Activated T-helper 2 cell treated with anti-CD3 and anti-CD28 coated beads, Interferon-gamma antibody, Interleukin-2, Interleukin-4, amounts not matched to agents 10 μg/mL and 5 μg/mL and 100 μg/mL, durations not matched to agents 14 hours and 24 hours and 36 hours (primary cell): ENCODE measurements at regions not wholly inside any gene's neighbourhood (a gene's known extent, or its start where the extent isn't known, plus 50 kb on each side); places are given as distances from the start of the nearest gene placed in this dataset.

Experiments used
- DNase-seq: peaks from one replicate; pipeline ENCODE4 v3.0.0; 2021; ENCODE audit warnings: low spot score
- H3K27ac Mint-ChIP-seq: one replicate; pipeline ENCODE4 v1.8.0; 2021; ENCODE audit warnings: mixed read lengths
- H3K27me3 Mint-ChIP-seq: one replicate; pipeline ENCODE4 v1.8.0; 2021; ENCODE audit warnings: low read depth, mixed read lengths
- H3K36me3 Mint-ChIP-seq: one replicate; pipeline ENCODE4 v1.8.0; 2021; ENCODE audit warnings: low read depth, mixed read lengths
- H3K4me1 Mint-ChIP-seq: one replicate; pipeline ENCODE4 v1.8.0; 2021; ENCODE audit warnings: low read depth, mixed read lengths
- H3K4me3 Mint-ChIP-seq: one replicate; pipeline ENCODE4 v1.8.0; 2021; ENCODE audit warnings: low read depth, mild to moderate bottlenecking, moderate library complexity, mixed read lengths
- H3K9me3 Mint-ChIP-seq: one replicate; pipeline ENCODE4 v1.8.0; 2021; ENCODE audit warnings: mixed read lengths
- intact Hi-C: fragments of 100-400 bp; cut with micrococcal nuclease; formaldehyde crosslinking; loops from one replicate; pipeline ENCODE4 v1.15.1; 2023

GRCh38 chr3:43795491-43795890 lies 104.8 kb downstream of the ABHD5 start:
- intact Hi-C loops: no loop called here
- H3K36me3 Mint-ChIP-seq: no peaks in the 10 kb centered on the region
- peaks cover 4% of the 10 kb centered on the region for H3K9me3 Mint-ChIP-seq
- H3K27me3 Mint-ChIP-seq: no peaks in the 10 kb centered on the region
- no peak overlapping the region for H3K27ac Mint-ChIP-seq
- H3K4me3 Mint-ChIP-seq: no peak overlapping the region
- no peaks in the 10 kb centered on the region for H3K4me1 Mint-ChIP-seq
- DNase-seq: no peak

- Mint-ChIP-seq H3K27ac (no peak overlapping the region), H3K27me3 (no peaks in the 10 kb centered on the region), H3K4me1 (no peaks in the 10 kb centered on the region), H3K9me3 (peaks cover 5% of the 10 kb centered on the region), H3K4me3 (no peak overlapping the region), H3K36me3 (no peaks in the 10 kb centered on the region)
- no peak for DNase-seq
- intact Hi-C loops: no loop called here
Observed at GRCh38 chr3:43796041-43796596, 105.4 kb downstream of the ABHD5 start.

- Mint-ChIP-seq H3K4me1 (no peaks in the 10 kb centered on the region), H3K4me3 (no peak overlapping the region), H3K9me3 (peaks cover 5% of the 10 kb centered on the region), H3K36me3 (no peaks in the 10 kb centered on the region), H3K27me3 (no peaks in the 10 kb centered on the region), H3K27ac (no peak overlapping the region)
- no peak for DNase-seq
- intact Hi-C loops: no loop called here
Observed at GRCh38 chr3:43797794-43798193, 107.1 kb downstream of the ABHD5 start.

GRCh38 chr3:43810797-43811196 lies 120.1 kb downstream of the ABHD5 start:
- H3K36me3 Mint-ChIP-seq: no peaks in the 10 kb centered on the region
- H3K27me3 Mint-ChIP-seq: peaks cover 6% of the 10 kb centered on the region
- DNase-seq: no peak
- no peaks in the 10 kb centered on the region for H3K4me1 Mint-ChIP-seq
- intact Hi-C loops: no loop called here
- H3K9me3 Mint-ChIP-seq: no peaks in the 10 kb centered on the region
- H3K4me3 Mint-ChIP-seq: no peak overlapping the region
- H3K27ac Mint-ChIP-seq: no peak overlapping the region

- no peak for DNase-seq
- intact Hi-C loops: no loop called here
- Mint-ChIP-seq H3K27me3 (peaks cover 3% of the 10 kb centered on the region), H3K4me3 (no peak overlapping the region), H3K4me1 (no peaks in the 10 kb centered on the region), H3K9me3 (no peaks in the 10 kb centered on the region), H3K36me3 (no peaks in the 10 kb centered on the region), H3K27ac (no peak overlapping the region)
Observed at GRCh38 chr3:43814461-43814860, 123.7 kb downstream of the ABHD5 start.

GRCh38 chr3:43816372-43816771 lies 125.6 kb downstream of the ABHD5 start:
- Mint-ChIP-seq H3K36me3 (no peaks in the 10 kb centered on the region), H3K27ac (no peak overlapping the region), H3K9me3 (no peaks in the 10 kb centered on the region), H3K4me1 (no peaks in the 10 kb centered on the region), H3K4me3 (no peak overlapping the region), H3K27me3 (peaks cover 3% of the 10 kb centered on the region)
- DNase-seq: no peak
- intact Hi-C loops: no loop called here

- Mint-ChIP-seq H3K4me1 (no peaks in the 10 kb centered on the region), H3K27me3 (peaks cover 3% of the 10 kb centered on the region), H3K4me3 (no peak overlapping the region), H3K36me3 (no peaks in the 10 kb centered on the region), H3K9me3 (no peaks in the 10 kb centered on the region), H3K27ac (no peak overlapping the region)
- intact Hi-C loops: no loop called here
- DNase-seq: no peak
Observed at GRCh38 chr3:43817064-43817463, 126.3 kb downstream of the ABHD5 start.

- DNase-seq: no peak
- H3K4me1 Mint-ChIP-seq: no peaks in the 10 kb centered on the region
- H3K27ac Mint-ChIP-seq: no peak overlapping the region
- no peaks in the 10 kb centered on the region for H3K36me3 Mint-ChIP-seq
- H3K27me3 Mint-ChIP-seq: peaks cover 3% of the 10 kb centered on the region
- intact Hi-C loops: no loop called here
- H3K4me3 Mint-ChIP-seq: no peak overlapping the region
- H3K9me3 Mint-ChIP-seq: no peaks in the 10 kb centered on the region
Observed at GRCh38 chr3:43817825-43818224, 127.1 kb downstream of the ABHD5 start.

GRCh38 chr3:43818229-43818628 lies 127.5 kb downstream of the ABHD5 start:
- Mint-ChIP-seq H3K36me3 (no peaks in the 10 kb centered on the region), H3K4me1 (no peaks in the 10 kb centered on the region), H3K9me3 (no peaks in the 10 kb centered on the region), H3K4me3 (no peak overlapping the region), H3K27me3 (peaks cover under 1% of the 10 kb centered on the region), H3K27ac (no peak overlapping the region)
- DNase-seq: no peak
- intact Hi-C loops: no loop called here

GRCh38 chr3:43838009-43838758 lies 147.4 kb downstream of the ABHD5 start:
- DNase-seq: no peak
- Mint-ChIP-seq H3K36me3 (no peaks in the 10 kb centered on the region), H3K9me3 (peaks cover 7% of the 10 kb centered on the region), H3K27me3 (peaks cover 3% of the 10 kb centered on the region), H3K4me1 (no peaks in the 10 kb centered on the region), H3K27ac (no peak overlapping the region), H3K4me3 (no peak overlapping the region)
- intact Hi-C loops: no loop called here

- intact Hi-C loops: no loop called here
- peaks cover 3% of the 10 kb centered on the region for H3K27me3 Mint-ChIP-seq
Observed at GRCh38 chr3:43838877-43839276, 148.1 kb downstream of the ABHD5 start.

GRCh38 chr3:43843386-43843785 lies 152.6 kb downstream of the ABHD5 start:
- H3K27me3 Mint-ChIP-seq: no peaks in the 10 kb centered on the region
- intact Hi-C loops: no loop called here
- H3K36me3 Mint-ChIP-seq: no peaks in the 10 kb centered on the region
- no peak for DNase-seq
- H3K4me3 Mint-ChIP-seq: no peak overlapping the region
- no peak overlapping the region for H3K27ac Mint-ChIP-seq
- H3K4me1 Mint-ChIP-seq: no peaks in the 10 kb centered on the region
- peaks cover 12% of the 10 kb centered on the region for H3K9me3 Mint-ChIP-seq

More at GRCh38 chr3:43838877-43839276, 148.1 kb downstream of the ABHD5 start:
- Mint-ChIP-seq H3K9me3 (peaks cover 7% of the 10 kb centered on the region), H3K4me1 (no peaks in the 10 kb centered on the region), H3K36me3 (no peaks in the 10 kb centered on the region), H3K4me3 (no peak overlapping the region), H3K27ac (no peak overlapping the region)
- DNase-seq: no peak

- Mint-ChIP-seq H3K36me3 (no peaks in the 10 kb centered on the region), H3K27me3 (no peaks in the 10 kb centered on the region), H3K9me3 (peaks cover 12% of the 10 kb centered on the region), H3K27ac (no peak overlapping the region), H3K4me3 (no peak overlapping the region), H3K4me1 (no peaks in the 10 kb centered on the region)
- no peak for DNase-seq
- intact Hi-C loops: no loop called here
Observed at GRCh38 chr3:43844757-43845156, 154.0 kb downstream of the ABHD5 start.
